Right lobe of liver (tissue), 4 donors: ENCODE measurements at regions not wholly inside any gene's neighbourhood (a gene's known extent, or its start where the extent isn't known, plus 50 kb on each side); places are given as distances from the start of the nearest gene placed in this dataset.

Source experiments
- CTCF ChIP-seq, 4 donors: fragments of 200-600 bp in 3 of 4; fragments of 450-650 bp in 1 of 4; IDR thresholded peaks; one replicate each; pipeline versions ENCODE4 v1.5.1 to v1.8.0; 2016 to 2022; ENCODE audit warnings: antibody characterized with exemption in 4 of 4, mild to moderate bottlenecking in 2 of 4
- POLR2A ChIP-seq: fragments of 450-650 bp; IDR thresholded peaks from one replicate; pipeline ENCODE4 v1.6.1; 2017; ENCODE audit warnings: antibody characterized with exemption, mild to moderate bottlenecking
- donor health status: DM: no; HTN: no; CAD: no.
- donor health status: DM: no; HTN: no; CAD: no.
- donor health status: DM: no; HTN: yes; CAD: no.

GRCh38 chr4:18930487-18930886 is 908.9 kb upstream of the LCORL start:
- TF ChIP-seq CTCF (IDR thresholded peaks at IDR 0.05) (no peak), POLR2A (no peak)
